SK-N-MC (cell line): ENCODE measurements at regions not wholly inside any gene's neighbourhood (a gene's known extent, or its start where the extent isn't known, plus 50 kb on each side); places are given as distances from the start of the nearest gene placed in this dataset.

ENCODE experiments used
- EZH2 ChIP-seq: fragments of 200-600 bp; sonication (generic); IDR thresholded peaks from one replicate; pipeline ENCODE4 v1.6.1; 2017; ENCODE audit warnings: antibody characterized with exemption
- FOXP2 ChIP-seq: optimal IDR thresholded peaks from 2 replicates; pipeline ENCODE3; 2011; ENCODE audit warnings: mild to moderate bottlenecking, moderate library complexity; ENCODE audit not compliant: insufficient read depth; ENCODE audit errors: extremely low read length, control extremely low read depth
- POLR2AphosphoS5 ChIP-seq: IDR thresholded peaks from 2 replicates; pipeline ENCODE4 v1.6.1; 2012; ENCODE audit warnings: mild to moderate bottlenecking, low read depth, low read length, borderline replicate concordance

DNA sequence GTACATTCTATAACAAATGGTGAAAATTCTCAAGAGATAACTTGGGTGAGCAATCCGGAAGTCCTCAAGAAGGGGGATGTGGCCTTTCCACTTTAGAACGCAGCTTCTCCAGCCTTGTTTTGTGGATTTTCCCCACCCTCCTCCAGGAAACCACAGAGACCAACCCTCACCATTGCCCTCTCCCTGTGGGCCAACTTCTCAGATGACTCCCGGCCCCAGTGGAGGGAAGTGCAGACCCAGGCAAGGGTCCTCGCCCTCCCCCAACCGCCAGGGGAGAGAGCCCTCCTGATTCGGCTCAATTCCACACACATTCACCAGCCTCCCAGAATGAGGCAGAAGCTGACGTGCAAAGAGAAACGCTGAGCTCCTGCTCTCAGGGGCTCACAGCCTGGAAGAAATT lies 277.2 kb downstream of the EIPR1 start:
- TF ChIP-seq POLR2AphosphoS5 (no peak), EZH2 (no peak), FOXP2 (no peak)
